ENCODE measurements at regions not wholly inside any gene's neighbourhood (a gene's known extent, or its start where the extent isn't known, plus 50 kb on each side); places are given as distances from the start of the nearest gene placed in this dataset.

GRCh38 chr3:104755791-104756190 lies 610.9 kb upstream of the ALCAM start (continued):
- TF ChIP-seq CHD2 (IDR thresholded peaks at IDR 0.05; ENCODE audit: low read length): no peak
- no peak for TF ChIP-seq SRF (IDR thresholded peaks at IDR 0.05; ENCODE audit: low read depth, low read length)
- TF ChIP-seq KDM4A (IDR thresholded peaks at IDR 0.05; ENCODE audit: low read depth, low read length, severe bottlenecking): no peak
